Parathyroid adenoma (tissue), 2 donors: ENCODE measurements at regions not wholly inside any gene's neighbourhood (a gene's known extent, or its start where the extent isn't known, plus 50 kb on each side); places are given as distances from the start of the nearest gene placed in this dataset.

Experiments
- H2AFZ ChIP-seq: fragments of 300-600 bp; sonication (generic); one replicate; pipeline ENCODE4 v1.7.0; 2017; ENCODE audit warnings: antibody characterized with exemption, mild to moderate bottlenecking
- H3K27ac ChIP-seq: fragments of 300-600 bp; sonication (generic); one replicate; pipeline ENCODE4 v1.7.0; 2017
- H3K27me3 ChIP-seq: fragments of 300-600 bp; sonication (generic); one replicate; pipeline ENCODE4 v1.7.0; 2017; ENCODE audit warnings: low read length; ENCODE audit not compliant: control insufficient read depth, insufficient read depth
- H3K36me3 ChIP-seq: fragments of 300-600 bp; sonication (generic); one replicate; pipeline ENCODE4 v1.7.0; 2017; ENCODE audit warnings: low read length; ENCODE audit not compliant: control insufficient read depth, insufficient read depth
- H3K4me1 ChIP-seq: fragments of 300-600 bp; sonication (generic); one replicate; pipeline ENCODE4 v1.7.0; 2017; ENCODE audit warnings: control low read depth
- H3K4me2 ChIP-seq: fragments of 300-600 bp; sonication (generic); one replicate; pipeline ENCODE4 v1.7.0; 2017; ENCODE audit warnings: low read length
- H3K4me3 ChIP-seq: fragments of 300-600 bp; sonication (generic); one replicate; pipeline ENCODE4 v1.7.0; 2017; ENCODE audit warnings: low read depth, low read length
- H3K79me2 ChIP-seq: fragments of 300-600 bp; sonication (generic); one replicate; pipeline ENCODE4 v1.7.0; 2017; ENCODE audit warnings: control low read depth
- H3K9ac ChIP-seq: fragments of 300-600 bp; sonication (generic); one replicate; pipeline ENCODE4 v1.7.0; 2017; ENCODE audit warnings: mild to moderate bottlenecking
- H3K9me3 ChIP-seq: fragments of 300-600 bp; sonication (generic); one replicate; pipeline ENCODE4 v1.7.0; 2017; ENCODE audit warnings: low read length; ENCODE audit not compliant: control insufficient read depth
- CTCF ChIP-seq: fragments of 300-600 bp; sonication (generic); IDR thresholded peaks from one replicate; pipeline ENCODE4 v1.7.0; 2017; ENCODE audit warnings: antibody characterized with exemption, mild to moderate bottlenecking
- donor health status: primary hyperparathyroidism.

DNA sequence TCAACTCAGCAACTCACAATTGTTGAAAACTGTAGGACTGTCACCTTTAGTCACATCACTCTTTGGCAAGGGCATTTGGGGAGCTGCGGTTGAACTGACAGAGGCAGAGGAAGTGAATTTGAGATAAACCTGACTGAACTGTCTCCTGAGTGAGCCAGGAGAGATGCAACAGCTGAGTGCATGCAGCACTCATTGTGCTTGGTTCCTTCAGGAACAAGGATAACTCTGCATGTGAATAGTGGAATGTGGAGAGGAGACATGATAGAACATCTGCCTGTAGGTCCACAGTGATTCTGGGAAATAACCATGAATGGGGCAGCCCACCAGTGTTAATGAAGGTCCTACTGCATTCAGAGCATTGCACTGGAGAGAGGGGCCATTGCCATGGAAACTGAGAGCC lies 494.7 kb downstream of the STK39 start:
- Histone ChIP-seq H3K4me1 (no peaks in the 10 kb centered on the region), H3K4me3 (no peak overlapping the region), H3K27ac (no peak overlapping the region), H3K9ac (no peak overlapping the region), H2AFZ (no peak overlapping the region), H3K4me2 (no peak overlapping the region), H3K36me3 (no peaks in the 10 kb centered on the region), H3K9me3 (no peaks in the 10 kb centered on the region), H3K27me3 (no peaks in the 10 kb centered on the region), H3K79me2 (no peaks in the 10 kb centered on the region)
- TF ChIP-seq CTCF: no peak

GRCh38 chr2:167750675-167751074 lies 496.7 kb downstream of the STK39 start:
- H2AFZ ChIP-seq: no peak overlapping the region
- H3K36me3 ChIP-seq: no peaks in the 10 kb centered on the region
- H3K9me3 ChIP-seq: no peaks in the 10 kb centered on the region
- no peaks in the 10 kb centered on the region for H3K4me1 ChIP-seq
- no peak overlapping the region for H3K9ac ChIP-seq
- TF ChIP-seq CTCF: no peak
- H3K4me3 ChIP-seq: no peak overlapping the region
- no peak overlapping the region for H3K4me2 ChIP-seq
- no peak overlapping the region for H3K27ac ChIP-seq
- H3K79me2 ChIP-seq: no peaks in the 10 kb centered on the region
- H3K27me3 ChIP-seq: no peaks in the 10 kb centered on the region

GRCh38 chr2:167749660-167750059 lies 497.7 kb downstream of the STK39 start:
- Histone ChIP-seq H3K79me2 (no peaks in the 10 kb centered on the region), H3K36me3 (no peaks in the 10 kb centered on the region), H3K4me2 (no peak overlapping the region), H3K9ac (no peak overlapping the region), H3K9me3 (no peaks in the 10 kb centered on the region), H2AFZ (no peak overlapping the region), H3K27me3 (no peaks in the 10 kb centered on the region), H3K4me3 (no peak overlapping the region), H3K27ac (no peak overlapping the region), H3K4me1 (no peaks in the 10 kb centered on the region)
- no peak for TF ChIP-seq CTCF

DNA sequence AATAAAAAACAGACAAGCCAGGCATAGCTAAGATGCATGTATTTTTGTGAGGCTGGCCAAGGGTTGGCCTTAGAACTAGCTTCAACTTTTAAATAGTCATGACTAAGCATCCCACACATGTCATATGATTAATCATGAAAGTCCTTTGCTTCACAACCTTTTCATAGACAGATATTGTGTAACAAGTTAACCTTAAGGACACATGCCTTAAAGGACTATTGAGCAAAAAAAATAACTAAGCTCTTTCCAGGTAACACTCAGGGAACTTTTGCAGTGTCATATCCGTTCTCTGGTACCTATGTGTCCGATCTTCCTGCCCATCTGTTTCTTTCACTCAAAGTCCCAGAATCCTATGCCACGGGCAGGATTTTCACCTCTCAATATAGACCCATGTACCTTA lies 498.4 kb downstream of the STK39 start:
- no peak overlapping the region for H3K4me3 ChIP-seq
- H3K9ac ChIP-seq: no peak overlapping the region
- H3K79me2 ChIP-seq: no peaks in the 10 kb centered on the region
- H3K4me2 ChIP-seq: no peak overlapping the region
- H3K27me3 ChIP-seq: no peaks in the 10 kb centered on the region
- no peaks in the 10 kb centered on the region for H3K9me3 ChIP-seq
- no peaks in the 10 kb centered on the region for H3K4me1 ChIP-seq
- no peak overlapping the region for H2AFZ ChIP-seq
- TF ChIP-seq CTCF: no peak
- no peaks in the 10 kb centered on the region for H3K36me3 ChIP-seq
- H3K27ac ChIP-seq: no peak overlapping the region

DNA sequence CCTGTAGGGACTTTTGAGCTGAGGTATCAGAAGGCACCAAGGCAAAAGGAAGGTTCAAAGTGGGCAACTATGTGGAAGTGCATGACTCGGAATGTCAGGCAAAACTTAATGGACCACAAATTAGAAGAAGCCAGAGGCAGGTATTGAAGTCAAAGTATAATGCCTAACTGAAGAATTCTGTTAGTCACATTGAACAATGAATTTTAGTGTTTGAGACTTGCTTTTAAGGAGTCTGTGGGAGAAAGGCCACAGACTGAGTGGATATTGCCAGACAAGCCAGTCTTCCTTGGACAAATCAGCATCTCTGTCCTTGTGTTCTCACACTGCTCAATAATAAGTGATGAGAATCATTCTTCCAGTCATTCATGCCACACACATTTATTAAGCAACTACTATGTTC lies 498.9 kb downstream of the STK39 start:
- Histone ChIP-seq H3K9me3 (no peaks in the 10 kb centered on the region), H3K27ac (no peak overlapping the region), H3K9ac (no peak overlapping the region), H3K79me2 (no peaks in the 10 kb centered on the region), H3K4me2 (no peak overlapping the region), H2AFZ (no peak overlapping the region), H3K36me3 (no peaks in the 10 kb centered on the region), H3K4me3 (no peak overlapping the region), H3K27me3 (no peaks in the 10 kb centered on the region), H3K4me1 (no peaks in the 10 kb centered on the region)
- TF ChIP-seq CTCF: no peak
